ENCODE measurements at regions not wholly inside any gene's neighbourhood (a gene's known extent, or its start where the extent isn't known, plus 50 kb on each side); places are given as distances from the start of the nearest gene placed in this dataset.

- peak in 1 of 3 donors; percentile 2 for DNase-seq
- Mint-ChIP-seq H3K4me3 (no peak overlapping the region), H3K27ac (no peak overlapping the region), H3K4me1 (no peaks in the 10 kb centered on the region), H3K9me3 (peaks cover 0 to 4% (median 0%) of the 10 kb centered on the region in 6 donors), H3K27me3 (ENCODE audit: low read depth in 3 of 3) (peaks cover 0 to 6% (median 6%) of the 10 kb centered on the region in 3 donors), H3K36me3 (no peaks in the 10 kb centered on the region)
Observed at GRCh38 chr1:198056255-198056654, 100.5 kb upstream of the NEK7 start.

- Mint-ChIP-seq H3K27me3 (ENCODE audit: low read depth in 3 of 3) (peaks cover 4 to 9% (median 4%) of the 10 kb centered on the region in 3 donors), H3K4me1 (no peaks in the 10 kb centered on the region), H3K36me3 (peaks cover 0 to under 1% (median 0%) of the 10 kb centered on the region in 3 donors), H3K27ac (no peak overlapping the region), H3K4me3 (no peak overlapping the region), H3K9me3 (peaks cover 0 to 4% (median 0%) of the 10 kb centered on the region in 6 donors)
- DNase-seq, result no peak
Observed at GRCh38 chr1:198064181-198064580, 92.6 kb upstream of the NEK7 start.

GRCh38 chr1:198068285-198068684 lies 88.5 kb upstream of the NEK7 start:
- Mint-ChIP-seq H3K4me1 (no peaks in the 10 kb centered on the region), H3K9me3 (no peaks in the 10 kb centered on the region), H3K36me3 (peaks cover 0 to 7% (median 0%) of the 10 kb centered on the region in 3 donors), H3K4me3 (no peak overlapping the region), H3K27me3 (ENCODE audit: low read depth in 3 of 3) (peaks cover 2 to 10% (median 6%) of the 10 kb centered on the region in 3 donors), H3K27ac (no peak overlapping the region)
- DNase-seq, result no peak

GRCh38 chr1:198072177-198072576 lies 84.6 kb upstream of the NEK7 start:
- Mint-ChIP-seq H3K27me3 (ENCODE audit: low read depth in 3 of 3) (peaks cover 2 to 16% (median 3%) of the 10 kb centered on the region in 3 donors), H3K9me3 (no peaks in the 10 kb centered on the region), H3K4me3 (no peak overlapping the region), H3K36me3 (peaks cover 0 to 7% (median 0%) of the 10 kb centered on the region in 3 donors), H3K27ac (no peak overlapping the region), H3K4me1 (no peaks in the 10 kb centered on the region)
- no peak for DNase-seq

GRCh38 chr1:198075296-198075695 lies 81.5 kb upstream of the NEK7 start:
- H3K27me3 Mint-ChIP-seq (ENCODE audit: low read depth in 3 of 3), result peaks cover 0 to 8% (median 3%) of the 10 kb centered on the region in 3 donors
- H3K4me3 Mint-ChIP-seq, result no peak overlapping the region
- H3K4me1 Mint-ChIP-seq, result no peaks in the 10 kb centered on the region
- peaks cover 0 to 5% (median 0%) of the 10 kb centered on the region in 6 donors for H3K9me3 Mint-ChIP-seq
- no peak overlapping the region for H3K27ac Mint-ChIP-seq
- no peak for DNase-seq
- no peaks in the 10 kb centered on the region for H3K36me3 Mint-ChIP-seq

GRCh38 chr1:198079432-198079951 lies 77.3 kb upstream of the NEK7 start:
- H3K9me3 Mint-ChIP-seq, result peaks cover 0 to 5% (median 0%) of the 10 kb centered on the region in 6 donors
- no peaks in the 10 kb centered on the region for H3K4me1 Mint-ChIP-seq
- H3K36me3 Mint-ChIP-seq, result no peaks in the 10 kb centered on the region
- H3K4me3 Mint-ChIP-seq, result no peak overlapping the region
- no peak overlapping the region for H3K27ac Mint-ChIP-seq
- peaks cover 0 to 9% (median 3%) of the 10 kb centered on the region in 3 donors for H3K27me3 Mint-ChIP-seq (ENCODE audit: low read depth in 3 of 3)
- no peak for DNase-seq

- no peaks in the 10 kb centered on the region for H3K4me1 Mint-ChIP-seq
- no peak for DNase-seq
- H3K27ac Mint-ChIP-seq, result no peak overlapping the region
- no peaks in the 10 kb centered on the region for H3K36me3 Mint-ChIP-seq
- peaks cover 0 to 8% (median 0%) of the 10 kb centered on the region in 3 donors for H3K27me3 Mint-ChIP-seq (ENCODE audit: low read depth in 3 of 3)
- H3K9me3 Mint-ChIP-seq, result peaks cover 0 to 5% (median 0%) of the 10 kb centered on the region in 6 donors
- H3K4me3 Mint-ChIP-seq, result no peak overlapping the region
Observed at GRCh38 chr1:198082576-198082975, 74.2 kb upstream of the NEK7 start.

GRCh38 chr1:198083549-198083948 lies 73.2 kb upstream of the NEK7 start:
- peaks cover 0 to 2% (median 0%) of the 10 kb centered on the region in 6 donors for H3K9me3 Mint-ChIP-seq
- DNase-seq, result no peak
- no peaks in the 10 kb centered on the region for H3K36me3 Mint-ChIP-seq
- H3K27ac Mint-ChIP-seq, result no peak overlapping the region
- H3K4me3 Mint-ChIP-seq, result no peak overlapping the region
- peaks cover 0 to 5% of the 10 kb centered on the region in 2 donors for H3K4me1 Mint-ChIP-seq
- H3K27me3 Mint-ChIP-seq (ENCODE audit: low read depth in 3 of 3), result peaks cover 0 to 8% (median 0%) of the 10 kb centered on the region in 3 donors

GRCh38 chr1:198084241-198084908 lies 72.4 kb upstream of the NEK7 start:
- Mint-ChIP-seq H3K27me3 (ENCODE audit: low read depth in 3 of 3) (peaks cover 0 to 8% (median 0%) of the 10 kb centered on the region in 3 donors), H3K36me3 (no peaks in the 10 kb centered on the region), H3K9me3 (no peaks in the 10 kb centered on the region), H3K27ac (no peak overlapping the region), H3K4me3 (no peak overlapping the region), H3K4me1 (peaks cover 0 to 7% of the 10 kb centered on the region in 2 donors)
- no peak for DNase-seq

- Mint-ChIP-seq H3K36me3 (no peaks in the 10 kb centered on the region), H3K27me3 (ENCODE audit: low read depth in 3 of 3) (peaks cover 0 to 8% (median 0%) of the 10 kb centered on the region in 3 donors), H3K4me1 (peaks cover 0 to 7% of the 10 kb centered on the region in 2 donors), H3K9me3 (no peaks in the 10 kb centered on the region), H3K4me3 (no peak overlapping the region), H3K27ac (no peak overlapping the region)
- DNase-seq, result no peak
Observed at GRCh38 chr1:198086051-198086745, 70.6 kb upstream of the NEK7 start.

GRCh38 chr1:198087831-198088230 lies 69.0 kb upstream of the NEK7 start:
- Mint-ChIP-seq H3K27me3 (ENCODE audit: low read depth in 3 of 3) (peaks cover 0 to 5% (median 0%) of the 10 kb centered on the region in 3 donors), H3K36me3 (no peaks in the 10 kb centered on the region), H3K4me1 (peaks cover 0 to 7% of the 10 kb centered on the region in 2 donors), H3K4me3 (no peak overlapping the region), H3K27ac (no peak overlapping the region), H3K9me3 (no peaks in the 10 kb centered on the region)
- DNase-seq, result no peak

GRCh38 chr1:198088360-198089071 lies 68.3 kb upstream of the NEK7 start:
- DNase-seq, result peak; percentile 33 to 53 (median 48)
- H3K4me3 Mint-ChIP-seq, result no peak overlapping the region
- H3K27me3 Mint-ChIP-seq (ENCODE audit: low read depth in 3 of 3), result peaks cover 0 to 5% (median 0%) of the 10 kb centered on the region in 3 donors
- peaks cover 0 to 7% of the 10 kb centered on the region in 2 donors for H3K4me1 Mint-ChIP-seq
- no peaks in the 10 kb centered on the region for H3K9me3 Mint-ChIP-seq
- H3K27ac Mint-ChIP-seq, result peak overlapping the region in 1 of 6 donors; percentile 7
- H3K36me3 Mint-ChIP-seq, result no peaks in the 10 kb centered on the region

- H3K27ac Mint-ChIP-seq, result no peak overlapping the region
- DNase-seq, result no peak
- H3K9me3 Mint-ChIP-seq, result no peaks in the 10 kb centered on the region
- H3K27me3 Mint-ChIP-seq (ENCODE audit: low read depth in 3 of 3), result peaks cover 0 to 3% (median 2%) of the 10 kb centered on the region in 3 donors
- peaks cover 7 to 19% of the 10 kb centered on the region in 2 donors for H3K4me1 Mint-ChIP-seq
- peaks cover 0 to 5% (median 0%) of the 10 kb centered on the region in 3 donors for H3K36me3 Mint-ChIP-seq
- no peak overlapping the region for H3K4me3 Mint-ChIP-seq
Observed at GRCh38 chr1:198096390-198096789, 60.4 kb upstream of the NEK7 start.

Measured in immature natural killer cell (primary cell).